HCT116 (cell line): ENCODE measurements at regions not wholly inside any gene's neighbourhood (a gene's known extent, or its start where the extent isn't known, plus 50 kb on each side); places are given as distances from the start of the nearest gene placed in this dataset.

Source experiments
- ATAC-seq: fragments of 200-7000 bp; cut with Tn5 transposase; 2 replicates; pipeline ENCODE4 v1.9.1; 2020; ENCODE audit warnings: mild to moderate bottlenecking, moderate library complexity
- BruUV-seq: library from RNA; stranded (reverse); fragments of 400-500 nt; replicated peaks from 2 replicates; lab custom pipeline; 2021; lab: Mats Ljungman, UMichigan
- CTCF ChIA-PET: fragments of 300-600 bp; sonication (Branson Sonifier 250); formaldehyde crosslinking; loops from one replicate; lab custom pipeline; 2021; ENCODE audit warnings: antibody characterized with exemption; lab: Charles Lee
- POLR2A ChIA-PET: fragments of 300-600, 350-600 bp; sonication (Branson Sonifier 250); formaldehyde crosslinking; loops from one replicate; lab custom pipeline; 2021; ENCODE audit warnings: antibody characterized with exemption; lab: Charles Lee
- RAD21 ChIA-PET, 2 experiments: fragments of 300-600 bp; sonication (Branson Sonifier 250); formaldehyde crosslinking; loops; one replicate each; lab custom pipeline; 2023; ENCODE audit warnings: low total read pairs in 2 of 2; ENCODE audit not compliant: uncharacterized antibody in 2 of 2, unreplicated experiment in 2 of 2, low non-redundant PET in 1 of 2; lab: Charles Lee
- DNase-seq: peaks from one replicate; pipeline ENCODE4 v3.0.0-alpha.2; 2010; ENCODE audit warnings: low read depth, low spot score
- H2AFZ ChIP-seq: fragments of 200-600 bp; shearing (Covaris generic), sonication (generic); 2 replicates; pipeline ENCODE4 v1.6.1; 2017; ENCODE audit warnings: low read depth, mixed run types, mixed read lengths, antibody characterized with exemption, low read length; ENCODE audit not compliant: poor library complexity, severe bottlenecking
- H3K27ac ChIP-seq: 2 replicates; pipeline ENCODE4 v1.5.1; 2012; ENCODE audit warnings: low read depth, low read length
- H3K27me3 ChIP-seq: fragments of 200-600 bp; sonication (generic); 2 replicates; pipeline ENCODE4 v1.6.1; 2016; ENCODE audit warnings: mixed run types, low read length, mixed read lengths; ENCODE audit not compliant: insufficient read depth
- H3K36me3 ChIP-seq, 2 experiments: fragments of 200-500 bp in 1 of 2; fragments of 200-600 bp in 1 of 2; sonication (Bioruptor generic) in 1 of 2; sonication (generic) in 1 of 2; 2 replicates each; pipeline versions ENCODE4 v1.5.1 to v1.6.1; 2014 to 2016; ENCODE audit warnings: low read length in 2 of 2, inconsistent platforms in 1 of 2, mixed read lengths in 1 of 2, mixed run types in 1 of 2; ENCODE audit not compliant: insufficient read depth in 2 of 2, control insufficient read depth in 1 of 2
- H3K4me1 ChIP-seq, 2 experiments: fragments of 200-600 bp in 1 of 2; sonication (generic) in 1 of 2; 2 replicates each; pipeline versions ENCODE4 v1.5.1 to v1.6.1; 2012 to 2017; ENCODE audit warnings: low read length in 2 of 2, inconsistent platforms in 1 of 2, mild to moderate bottlenecking in 1 of 2, mixed read lengths in 1 of 2, mixed run types in 1 of 2, moderate library complexity in 1 of 2; ENCODE audit not compliant: insufficient read depth in 2 of 2, control insufficient read depth in 1 of 2
- H3K4me2 ChIP-seq: fragments of 200-600 bp; sonication (generic); 2 replicates; pipeline ENCODE4 v1.6.1; 2017; ENCODE audit warnings: mixed run types, low read length, mixed read lengths
- H3K4me3 ChIP-seq, 2 experiments: fragments of 200-600 bp in 1 of 2; sonication (generic) in 1 of 2; replicated peaks in 1 of 2; 2 replicates each; pipeline ENCODE4 v1.5.1; 2011 to 2016; ENCODE audit warnings: low read length in 2 of 2, control low read depth in 1 of 2, low read depth in 1 of 2, mild to moderate bottlenecking in 1 of 2, mixed read lengths in 1 of 2, mixed run types in 1 of 2
- H3K79me2 ChIP-seq: fragments of 200-600 bp; sonication (generic); 2 replicates; pipeline ENCODE4 v1.6.1; 2017; ENCODE audit warnings: mild to moderate bottlenecking, mixed run types, low read length, moderate library complexity, mixed read lengths; ENCODE audit not compliant: insufficient read depth
- H3K9ac ChIP-seq: fragments of 200-600 bp; sonication (generic); 2 replicates; pipeline ENCODE4 v1.6.1; 2016; ENCODE audit warnings: low read length, mixed read lengths
- H3K9me2 ChIP-seq: fragments of 200-600 bp; sonication (generic), shearing (Covaris generic); 2 replicates; pipeline ENCODE4 v1.6.1; 2017; ENCODE audit warnings: mixed run types, mild to moderate bottlenecking, moderate library complexity; ENCODE audit not compliant: insufficient read depth
- H3K9me3 ChIP-seq, 2 experiments: fragments of 200-500 bp in 1 of 2; fragments of 200-600 bp in 1 of 2; sonication (Bioruptor generic) in 1 of 2; sonication (generic) in 1 of 2; 2 replicates each; pipeline ENCODE4 v1.6.1; 2014 to 2017; ENCODE audit warnings: low read length in 2 of 2, mixed read lengths in 2 of 2, inconsistent platforms in 1 of 2, low read depth in 1 of 2, mild to moderate bottlenecking in 1 of 2, mixed run types in 1 of 2, moderate library complexity in 1 of 2; ENCODE audit not compliant: control insufficient read depth in 1 of 2, insufficient read depth in 1 of 2
- H4K20me1 ChIP-seq: fragments of 200-600 bp; sonication (generic), shearing (Covaris generic); 2 replicates; pipeline ENCODE4 v1.6.1; 2017; ENCODE audit warnings: mixed run types, mild to moderate bottlenecking, moderate library complexity; ENCODE audit not compliant: insufficient read depth
- ATF3 ChIP-seq: IDR thresholded peaks from 2 replicates; pipeline ENCODE4 v1.6.1; 2012
- CBX3 ChIP-seq: IDR thresholded peaks from 2 replicates; pipeline ENCODE4 v1.6.1; 2012; ENCODE audit warnings: low read depth
- CEBPB ChIP-seq: IDR thresholded peaks from 2 replicates; pipeline ENCODE4 v1.6.1; 2012; ENCODE audit warnings: low read depth
- CTCF ChIP-seq, 3 experiments: fragments of 200-600 bp in 1 of 3; sonication (generic) in 1 of 3; IDR thresholded peaks in 2 of 3; conservative IDR thresholded peaks in 1 of 3; 2 replicates each; pipeline ENCODE4 v1.5.1; 2012 to 2017; ENCODE audit warnings: low read depth in 2 of 3, low read length in 2 of 3, antibody characterized with exemption in 1 of 3, borderline replicate concordance in 1 of 3, control low read depth in 1 of 3, mild to moderate bottlenecking in 1 of 3, mixed read lengths in 1 of 3, mixed run types in 1 of 3, moderate library complexity in 1 of 3; ENCODE audit not compliant: insufficient read depth in 1 of 3
- ELF1 ChIP-seq: IDR thresholded peaks from 2 replicates; pipeline ENCODE4 v1.6.1; 2012; ENCODE audit warnings: low read depth, borderline replicate concordance
- EZH2phosphoT487 ChIP-seq: fragments of 200-600 bp; IDR thresholded peaks from 2 replicates; pipeline ENCODE4 v1.6.1; 2018; ENCODE audit warnings: antibody characterized with exemption, borderline replicate concordance
- FOSL1 ChIP-seq: IDR thresholded peaks from 2 replicates; pipeline ENCODE4 v1.6.1; 2012; ENCODE audit warnings: low read depth
- JUND ChIP-seq: IDR thresholded peaks from 2 replicates; pipeline ENCODE4 v1.6.1; 2012
- MAX ChIP-seq: IDR thresholded peaks from 2 replicates; pipeline ENCODE4 v1.6.1; 2012
- POLR2A ChIP-seq: IDR thresholded peaks from 2 replicates; pipeline ENCODE4 v1.7.0; 2011; ENCODE audit warnings: borderline replicate concordance; ENCODE audit not compliant: insufficient read depth, insufficient read length; ENCODE audit errors: extremely low read depth
- SP1 ChIP-seq: IDR thresholded peaks from 2 replicates; pipeline ENCODE4 v1.6.1; 2012; ENCODE audit warnings: low read depth
- TCF7L2 ChIP-seq: IDR thresholded peaks from 2 replicates; pipeline ENCODE4 v1.7.0; 2011; ENCODE audit warnings: borderline replicate concordance, inconsistent platforms; ENCODE audit not compliant: insufficient read depth, insufficient read length; ENCODE audit errors: extremely low read depth
- YY1 ChIP-seq: IDR thresholded peaks from 2 replicates; pipeline ENCODE4 v1.6.1; 2011; ENCODE audit warnings: low read length, low read depth, moderate library complexity, mild to moderate bottlenecking; ENCODE audit not compliant: insufficient replicate concordance; ENCODE audit errors: extremely low read depth
- ZBTB33 ChIP-seq: IDR thresholded peaks from 2 replicates; pipeline ENCODE4 v1.6.1; 2011; ENCODE audit warnings: mild to moderate bottlenecking, low read length, moderate library complexity; ENCODE audit not compliant: insufficient replicate concordance; ENCODE audit errors: extremely low read depth
- intact Hi-C: fragments of 100-400 bp; cut with micrococcal nuclease; formaldehyde crosslinking; loops from 2 replicates; pipeline ENCODE4 v1.10.0; 2022

- no peak overlapping the region for H3K4me3 ChIP-seq
- H3K4me2 ChIP-seq = no peak overlapping the region
- no peaks in the 10 kb centered on the region for H4K20me1 ChIP-seq
- BruUV-seq = no TSS peak
- DNase-seq (no peak), ATAC-seq (no peak)
- no peaks in the 10 kb centered on the region for H3K9me2 ChIP-seq
- H3K27me3 ChIP-seq = no peaks in the 10 kb centered on the region
- no peaks in the 10 kb centered on the region for H3K79me2 ChIP-seq
- ChIA-PET RAD21 (no interaction called here), CTCF (no interaction called here), POLR2A (no interaction called here)
- H2AFZ ChIP-seq = no peak overlapping the region
- H3K9me3 ChIP-seq = no peaks in the 10 kb centered on the region
- intact Hi-C loops = no loop called here
- TF ChIP-seq JUND (no peak), CBX3 (no peak), ZBTB33 (no peak), POLR2A (no peak), CEBPB (no peak), EZH2phosphoT487 (no peak), MAX (no peak), ATF3 (no peak)
- no peaks in the 10 kb centered on the region for H3K36me3 ChIP-seq
- H3K9ac ChIP-seq = no peak overlapping the region
- H3K27ac ChIP-seq = no peak overlapping the region
- H3K4me1 ChIP-seq = no peaks in the 10 kb centered on the region
Observed at GRCh38 chr2:40886100-40886499, 434.2 kb upstream of the SLC8A1 start.

- Histone ChIP-seq H2AFZ (no peak overlapping the region), H3K79me2 (no peaks in the 10 kb centered on the region), H3K9me2 (no peaks in the 10 kb centered on the region), H3K27ac (no peak overlapping the region), H3K36me3 (no peaks in the 10 kb centered on the region), H3K27me3 (no peaks in the 10 kb centered on the region), H3K9ac (no peak overlapping the region), H3K4me3 (no peak overlapping the region)
- no peak for ATAC-seq
- POLR2A ChIA-PET = no interaction called here
- RAD21 ChIA-PET = no interaction called here
- CTCF ChIA-PET = no interaction called here
- DNase-seq = no peak
- no TSS peak for BruUV-seq
- no peak for TF ChIP-seq SP1
- no peak for TF ChIP-seq TCF7L2
- no peak for TF ChIP-seq ELF1
- no peak for TF ChIP-seq YY1
- no peak for TF ChIP-seq CTCF (IDR thresholded peaks at IDR 0.05 in 2 of 3, conservative IDR thresholded peaks at IDR 0.05 in 1 of 3; ENCODE audit: borderline replicate concordance in 1 of 3, insufficient read depth in 1 of 3, low read depth in 2 of 3, low read length in 2 of 3)
- TF ChIP-seq MAX = no peak
- no peak for TF ChIP-seq FOSL1
- no peak for TF ChIP-seq JUND
- no peak for TF ChIP-seq ATF3
- TF ChIP-seq, all 23 proteins: peak for 0
- Histone ChIP-seq H3K9me3 (no peaks in the 10 kb centered on the region), H4K20me1 (no peaks in the 10 kb centered on the region), H3K4me1 (no peaks in the 10 kb centered on the region), H3K4me2 (no peak overlapping the region)
- intact Hi-C loops = no loop called here
Observed at GRCh38 chr2:40886655-40887054, 434.8 kb upstream of the SLC8A1 start.
